HCT116 (cell line): ENCODE measurements at regions not wholly inside any gene's neighbourhood (a gene's known extent, or its start where the extent isn't known, plus 50 kb on each side); places are given as distances from the start of the nearest gene placed in this dataset.

Experiments used
- ATAC-seq: fragments of 200-7000 bp; cut with Tn5 transposase; 2 replicates; pipeline ENCODE4 v1.9.1; 2020; ENCODE audit warnings: mild to moderate bottlenecking, moderate library complexity
- BruUV-seq: library from RNA; stranded (reverse); fragments of 400-500 nt; replicated peaks from 2 replicates; lab custom pipeline; 2021; lab: Mats Ljungman, UMichigan
- CTCF ChIA-PET: fragments of 300-600 bp; sonication (Branson Sonifier 250); formaldehyde crosslinking; loops from one replicate; lab custom pipeline; 2021; ENCODE audit warnings: antibody characterized with exemption; lab: Charles Lee
- POLR2A ChIA-PET: fragments of 300-600, 350-600 bp; sonication (Branson Sonifier 250); formaldehyde crosslinking; loops from one replicate; lab custom pipeline; 2021; ENCODE audit warnings: antibody characterized with exemption; lab: Charles Lee
- RAD21 ChIA-PET, 2 experiments: fragments of 300-600 bp; sonication (Branson Sonifier 250); formaldehyde crosslinking; loops; one replicate each; lab custom pipeline; 2023; ENCODE audit warnings: low total read pairs in 2 of 2; ENCODE audit not compliant: uncharacterized antibody in 2 of 2, unreplicated experiment in 2 of 2, low non-redundant PET in 1 of 2; lab: Charles Lee
- DNase-seq: peaks from one replicate; pipeline ENCODE4 v3.0.0-alpha.2; 2010; ENCODE audit warnings: low read depth, low spot score
- H2AFZ ChIP-seq: fragments of 200-600 bp; shearing (Covaris generic), sonication (generic); 2 replicates; pipeline ENCODE4 v1.6.1; 2017; ENCODE audit warnings: low read depth, mixed run types, mixed read lengths, antibody characterized with exemption, low read length; ENCODE audit not compliant: poor library complexity, severe bottlenecking
- H3K27ac ChIP-seq: 2 replicates; pipeline ENCODE4 v1.5.1; 2012; ENCODE audit warnings: low read depth, low read length
- H3K27me3 ChIP-seq: fragments of 200-600 bp; sonication (generic); 2 replicates; pipeline ENCODE4 v1.6.1; 2016; ENCODE audit warnings: mixed run types, low read length, mixed read lengths; ENCODE audit not compliant: insufficient read depth
- H3K36me3 ChIP-seq, 2 experiments: fragments of 200-500 bp in 1 of 2; fragments of 200-600 bp in 1 of 2; sonication (Bioruptor generic) in 1 of 2; sonication (generic) in 1 of 2; 2 replicates each; pipeline versions ENCODE4 v1.5.1 to v1.6.1; 2014 to 2016; ENCODE audit warnings: low read length in 2 of 2, inconsistent platforms in 1 of 2, mixed read lengths in 1 of 2, mixed run types in 1 of 2; ENCODE audit not compliant: insufficient read depth in 2 of 2, control insufficient read depth in 1 of 2
- H3K4me1 ChIP-seq, 2 experiments: fragments of 200-600 bp in 1 of 2; sonication (generic) in 1 of 2; 2 replicates each; pipeline versions ENCODE4 v1.5.1 to v1.6.1; 2012 to 2017; ENCODE audit warnings: low read length in 2 of 2, inconsistent platforms in 1 of 2, mild to moderate bottlenecking in 1 of 2, mixed read lengths in 1 of 2, mixed run types in 1 of 2, moderate library complexity in 1 of 2; ENCODE audit not compliant: insufficient read depth in 2 of 2, control insufficient read depth in 1 of 2
- H3K4me2 ChIP-seq: fragments of 200-600 bp; sonication (generic); 2 replicates; pipeline ENCODE4 v1.6.1; 2017; ENCODE audit warnings: mixed run types, low read length, mixed read lengths
- H3K4me3 ChIP-seq, 2 experiments: fragments of 200-600 bp in 1 of 2; sonication (generic) in 1 of 2; replicated peaks in 1 of 2; 2 replicates each; pipeline ENCODE4 v1.5.1; 2011 to 2016; ENCODE audit warnings: low read length in 2 of 2, control low read depth in 1 of 2, low read depth in 1 of 2, mild to moderate bottlenecking in 1 of 2, mixed read lengths in 1 of 2, mixed run types in 1 of 2
- H3K79me2 ChIP-seq: fragments of 200-600 bp; sonication (generic); 2 replicates; pipeline ENCODE4 v1.6.1; 2017; ENCODE audit warnings: mild to moderate bottlenecking, mixed run types, low read length, moderate library complexity, mixed read lengths; ENCODE audit not compliant: insufficient read depth
- H3K9ac ChIP-seq: fragments of 200-600 bp; sonication (generic); 2 replicates; pipeline ENCODE4 v1.6.1; 2016; ENCODE audit warnings: low read length, mixed read lengths
- H3K9me2 ChIP-seq: fragments of 200-600 bp; sonication (generic), shearing (Covaris generic); 2 replicates; pipeline ENCODE4 v1.6.1; 2017; ENCODE audit warnings: mixed run types, mild to moderate bottlenecking, moderate library complexity; ENCODE audit not compliant: insufficient read depth
- H3K9me3 ChIP-seq, 2 experiments: fragments of 200-500 bp in 1 of 2; fragments of 200-600 bp in 1 of 2; sonication (Bioruptor generic) in 1 of 2; sonication (generic) in 1 of 2; 2 replicates each; pipeline ENCODE4 v1.6.1; 2014 to 2017; ENCODE audit warnings: low read length in 2 of 2, mixed read lengths in 2 of 2, inconsistent platforms in 1 of 2, low read depth in 1 of 2, mild to moderate bottlenecking in 1 of 2, mixed run types in 1 of 2, moderate library complexity in 1 of 2; ENCODE audit not compliant: control insufficient read depth in 1 of 2, insufficient read depth in 1 of 2
- H4K20me1 ChIP-seq: fragments of 200-600 bp; sonication (generic), shearing (Covaris generic); 2 replicates; pipeline ENCODE4 v1.6.1; 2017; ENCODE audit warnings: mixed run types, mild to moderate bottlenecking, moderate library complexity; ENCODE audit not compliant: insufficient read depth
- CBX3 ChIP-seq: IDR thresholded peaks from 2 replicates; pipeline ENCODE4 v1.6.1; 2012; ENCODE audit warnings: low read depth
- CEBPB ChIP-seq: IDR thresholded peaks from 2 replicates; pipeline ENCODE4 v1.6.1; 2012; ENCODE audit warnings: low read depth
- CTCF ChIP-seq, 3 experiments: fragments of 200-600 bp in 1 of 3; sonication (generic) in 1 of 3; IDR thresholded peaks in 2 of 3; conservative IDR thresholded peaks in 1 of 3; 2 replicates each; pipeline ENCODE4 v1.5.1; 2012 to 2017; ENCODE audit warnings: low read depth in 2 of 3, low read length in 2 of 3, antibody characterized with exemption in 1 of 3, borderline replicate concordance in 1 of 3, control low read depth in 1 of 3, mild to moderate bottlenecking in 1 of 3, mixed read lengths in 1 of 3, mixed run types in 1 of 3, moderate library complexity in 1 of 3; ENCODE audit not compliant: insufficient read depth in 1 of 3
- EGR1 ChIP-seq: IDR thresholded peaks from 2 replicates; pipeline ENCODE4 v1.6.1; 2012; ENCODE audit warnings: low read depth
- EZH2 ChIP-seq: fragments of 200-600 bp; sonication (generic); IDR thresholded peaks from 2 replicates; pipeline ENCODE4 v1.6.1; 2017; ENCODE audit warnings: antibody characterized with exemption, mixed run types
- EZH2phosphoT487 ChIP-seq: fragments of 200-600 bp; IDR thresholded peaks from 2 replicates; pipeline ENCODE4 v1.6.1; 2018; ENCODE audit warnings: antibody characterized with exemption, borderline replicate concordance
- JUND ChIP-seq: IDR thresholded peaks from 2 replicates; pipeline ENCODE4 v1.6.1; 2012
- POLR2A ChIP-seq: IDR thresholded peaks from 2 replicates; pipeline ENCODE4 v1.7.0; 2011; ENCODE audit warnings: borderline replicate concordance; ENCODE audit not compliant: insufficient read depth, insufficient read length; ENCODE audit errors: extremely low read depth
- POLR2AphosphoS5 ChIP-seq: IDR thresholded peaks from 2 replicates; pipeline ENCODE4 v1.6.1; 2011; ENCODE audit warnings: mild to moderate bottlenecking, low read depth, low read length, moderate library complexity
- RAD21 ChIP-seq: IDR thresholded peaks from 2 replicates; pipeline ENCODE4 v1.6.1; 2012; ENCODE audit warnings: low read depth, mild to moderate bottlenecking
- SIN3A ChIP-seq: IDR thresholded peaks from 2 replicates; pipeline ENCODE4 v1.6.1; 2012; ENCODE audit warnings: low read depth
- SP1 ChIP-seq: IDR thresholded peaks from 2 replicates; pipeline ENCODE4 v1.6.1; 2012; ENCODE audit warnings: low read depth
- SRF ChIP-seq: IDR thresholded peaks from 2 replicates; pipeline ENCODE4 v1.6.1; 2012; ENCODE audit warnings: low read depth
- YY1 ChIP-seq: IDR thresholded peaks from 2 replicates; pipeline ENCODE4 v1.6.1; 2011; ENCODE audit warnings: low read length, low read depth, moderate library complexity, mild to moderate bottlenecking; ENCODE audit not compliant: insufficient replicate concordance; ENCODE audit errors: extremely low read depth
- ZBTB33 ChIP-seq: IDR thresholded peaks from 2 replicates; pipeline ENCODE4 v1.6.1; 2011; ENCODE audit warnings: mild to moderate bottlenecking, low read length, moderate library complexity; ENCODE audit not compliant: insufficient replicate concordance; ENCODE audit errors: extremely low read depth
- ZFX ChIP-seq: fragments of 450-650 bp; IDR thresholded peaks from 2 replicates; pipeline ENCODE4 v1.6.1; 2017
- intact Hi-C: fragments of 100-400 bp; cut with micrococcal nuclease; formaldehyde crosslinking; loops from 2 replicates; pipeline ENCODE4 v1.10.0; 2022
- TF ChIP-seq, protein P1 (sequence below): IDR thresholded peaks from 2 replicates; pipeline ENCODE4 v1.6.1; 2012

DNA sequence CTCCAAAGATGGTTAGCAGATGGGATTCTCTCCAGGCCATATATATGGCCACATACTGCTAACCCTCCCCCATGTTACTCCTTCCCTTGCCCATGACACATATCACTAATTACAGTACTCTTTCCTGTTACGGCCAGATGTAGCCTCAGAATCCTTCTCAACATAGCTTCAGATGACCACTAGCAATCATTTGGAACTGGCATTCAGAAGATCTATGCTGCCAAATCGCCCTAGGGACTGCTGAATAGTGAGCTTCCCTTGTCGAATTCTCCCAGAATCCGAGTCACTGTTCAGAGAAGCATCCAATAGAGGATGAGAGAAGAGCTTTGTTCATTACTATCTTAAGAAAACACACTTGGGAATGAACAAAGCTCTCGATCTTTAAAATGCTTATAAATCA lies 121.2 kb upstream of the TANK start (continued):
- TF ChIP-seq, protein P1, sequence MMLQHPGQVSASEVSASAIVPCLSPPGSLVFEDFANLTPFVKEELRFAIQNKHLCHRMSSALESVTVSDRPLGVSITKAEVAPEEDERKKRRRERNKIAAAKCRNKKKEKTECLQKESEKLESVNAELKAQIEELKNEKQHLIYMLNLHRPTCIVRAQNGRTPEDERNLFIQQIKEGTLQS: no peak
- TF ChIP-seq JUND: no peak
- no peak for TF ChIP-seq POLR2AphosphoS5

- H3K4me2 ChIP-seq: no peak overlapping the region
- intact Hi-C loops: no loop called here
- H3K36me3 ChIP-seq: no peaks in the 10 kb centered on the region
- BruUV-seq: no TSS peak
- RAD21 ChIA-PET: no interaction called here
- POLR2A ChIA-PET: no interaction called here
- H3K27ac ChIP-seq: no peak overlapping the region
- CTCF ChIA-PET: interaction anchor here (1.5 kb wide), 1 partner anchor 22 kb away, joined by 4 read pairs; no protein-coding TSS in a partner anchor
- H3K9ac ChIP-seq: no peak overlapping the region
- H3K9me3 ChIP-seq: no peaks in the 10 kb centered on the region
- H3K9me2 ChIP-seq: no peaks in the 10 kb centered on the region
- no peaks in the 10 kb centered on the region for H4K20me1 ChIP-seq
- H3K4me3 ChIP-seq: no peak overlapping the region
- no peaks in the 10 kb centered on the region for H3K27me3 ChIP-seq
- DNase-seq (no peak), ATAC-seq (no peak)
- no peaks in the 10 kb centered on the region for H3K4me1 ChIP-seq
- TF ChIP-seq CEBPB (no peak), SP1 (no peak), CBX3 (no peak), POLR2AphosphoS5 (no peak), ZFX (no peak), POLR2A (no peak), EZH2phosphoT487 (no peak), SRF (no peak), ZBTB33 (no peak), RAD21 (no peak), CTCF (IDR thresholded peaks at IDR 0.05 in 2 of 3, conservative IDR thresholded peaks at IDR 0.05 in 1 of 3; ENCODE audit: borderline replicate concordance in 1 of 3, insufficient read depth in 1 of 3, low read depth in 2 of 3, low read length in 2 of 3) (no peak), JUND (no peak), EGR1 (no peak), EZH2 (no peak), SIN3A (no peak), YY1 (no peak)
- no peaks in the 10 kb centered on the region for H3K79me2 ChIP-seq
- no peak overlapping the region for H2AFZ ChIP-seq
Measured at GRCh38 chr2:161041356-161041755, 118.9 kb upstream of the TANK start.
